PC-3 (cell line): ENCODE measurements at regions not wholly inside any gene's neighbourhood (a gene's known extent, or its start where the extent isn't known, plus 50 kb on each side); places are given as distances from the start of the nearest gene placed in this dataset.

Experiments used
- ATAC-seq: fragments of 200-7000 bp; cut with Tn5 transposase; 2 replicates; pipeline ENCODE4 v1.9.1; 2020; ENCODE audit warnings: mild to moderate bottlenecking, moderate library complexity
- BruUV-seq: library from RNA; stranded (reverse); fragments of 400-500 nt; replicated peaks from 2 replicates; lab custom pipeline; 2021; lab: Mats Ljungman, UMichigan
- CTCF ChIA-PET: fragments of 300-600 bp; sonication (Branson Sonifier 250); formaldehyde crosslinking; loops from one replicate; lab custom pipeline; 2022; ENCODE audit warnings: antibody characterized with exemption; lab: Charles Lee
- POLR2A ChIA-PET: fragments of 300-600 bp; sonication (Branson Sonifier 250); formaldehyde crosslinking; loops from one replicate; lab custom pipeline; 2022; ENCODE audit warnings: antibody characterized with exemption; ENCODE audit not compliant: unreplicated experiment; lab: Charles Lee
- DNase-seq: peaks from one replicate; pipeline ENCODE4 v3.0.0-alpha.2; 2015
- H2AFZ ChIP-seq: fragments of 300-600 bp; sonication (generic); 2 replicates; pipeline ENCODE4 v1.6.0; 2016; ENCODE audit warnings: antibody characterized with exemption, low read length
- H3F3A ChIP-seq: fragments of 300-600 bp; sonication (generic); one replicate; pipeline ENCODE4 v1.6.0; 2017; ENCODE audit warnings: antibody characterized with exemption, low read length, control low read depth, mild to moderate bottlenecking; ENCODE audit not compliant: unreplicated experiment
- H3K27ac ChIP-seq: fragments of 300-600 bp; sonication (generic); 2 replicates; pipeline ENCODE4 v1.5.1; 2016; ENCODE audit warnings: mild to moderate bottlenecking, low read length
- H3K27me3 ChIP-seq: fragments of 300-600 bp; sonication (generic); 2 replicates; pipeline ENCODE4 v1.6.1; 2016; ENCODE audit warnings: low read length, mixed read lengths
- H3K36me3 ChIP-seq: fragments of 300-600 bp; sonication (generic); 2 replicates; pipeline ENCODE4 v1.6.1; 2016; ENCODE audit warnings: low read depth, mixed run types, low read length, mixed read lengths
- H3K4me1 ChIP-seq: fragments of 300-600 bp; sonication (generic); 2 replicates; pipeline ENCODE4 v1.5.1; 2016; ENCODE audit warnings: low read length; ENCODE audit not compliant: insufficient read depth
- H3K4me2 ChIP-seq: fragments of 300-600 bp; sonication (generic); 2 replicates; pipeline ENCODE4 v1.6.0; 2016; ENCODE audit warnings: low read length
- H3K4me3 ChIP-seq: fragments of 300-600 bp; sonication (generic); 2 replicates; pipeline ENCODE4 v1.5.1; 2016; ENCODE audit warnings: mild to moderate bottlenecking, low read length, mixed read lengths
- H3K79me2 ChIP-seq: fragments of 300-600 bp; sonication (generic); 2 replicates; pipeline ENCODE4 v1.6.1; 2017; ENCODE audit warnings: low read length, mixed read lengths
- H3K9ac ChIP-seq: fragments of 300-600 bp; sonication (generic); 2 replicates; pipeline ENCODE4 v1.6.0; 2016; ENCODE audit warnings: mild to moderate bottlenecking, low read length
- H3K9me2 ChIP-seq: fragments of 300-600 bp; sonication (generic); replicated peaks from 2 replicates; pipeline ENCODE4 v1.6.1; 2016; ENCODE audit warnings: mixed run types, low read length, mixed read lengths
- H3K9me3 ChIP-seq: fragments of 300-600 bp; sonication (generic); 2 replicates; pipeline ENCODE4 v1.6.1; 2016; ENCODE audit warnings: low read length, mixed read lengths
- H4K20me1 ChIP-seq: fragments of 300-600 bp; sonication (generic); 2 replicates; pipeline ENCODE4 v1.6.1; 2016; ENCODE audit warnings: low read length, mixed read lengths
- CTCF ChIP-seq: fragments of 300-600 bp; sonication (generic); conservative IDR thresholded peaks from 2 replicates; pipeline ENCODE4 v1.5.1; 2017; ENCODE audit warnings: antibody characterized with exemption, low read depth, mild to moderate bottlenecking, low read length
- EZH2 ChIP-seq: fragments of 300-600 bp; sonication (generic); IDR thresholded peaks from one replicate; pipeline ENCODE4 v1.6.1; 2017; ENCODE audit warnings: antibody characterized with exemption, mild to moderate bottlenecking, low read length; ENCODE audit not compliant: unreplicated experiment
- EZH2phosphoT487 ChIP-seq: fragments of 300-600 bp; sonication (generic); IDR thresholded peaks from 2 replicates; pipeline ENCODE4 v1.6.1; 2018; ENCODE audit warnings: mild to moderate bottlenecking, antibody characterized with exemption, low read length, borderline replicate concordance
- intact Hi-C: fragments of 100-400 bp; cut with micrococcal nuclease; formaldehyde crosslinking; loops from 2 replicates; pipeline ENCODE4 v1.9.0; 2023

- DNase-seq (peak; percentile 93), ATAC-seq (peak; percentile 94)
- Histone ChIP-seq H3K4me1 (peaks cover 27% of the 10 kb centered on the region), H3K9me3 (no peaks in the 10 kb centered on the region), H3K27ac (peak overlapping the region; percentile 46), H3F3A (no peaks in the 10 kb centered on the region), H3K79me2 (no peaks in the 10 kb centered on the region), H3K9ac (peak overlapping the region; percentile 12; the same call in 1 of the 2 replicates), H3K4me2 (peak overlapping the region; percentile 45), H3K4me3 (no peak overlapping the region), H3K36me3 (no peaks in the 10 kb centered on the region), H2AFZ (0 out of 2 replicates have a peak overlapping the region, but pooled peaks have one; percentile 18), H3K9me2 (no peaks in the 10 kb centered on the region), H4K20me1 (no peaks in the 10 kb centered on the region), H3K27me3 (no peaks in the 10 kb centered on the region)
- ChIA-PET POLR2A (interaction anchor here (0.6 kb wide), 1 partner anchor 62 kb away, joined by 3 read pairs; no protein-coding TSS in a partner anchor), CTCF (no interaction called here)
- intact Hi-C loops: no loop called here
- TF ChIP-seq EZH2 (no peak), CTCF (no peak), EZH2phosphoT487 (no peak)
- BruUV-seq: no TSS peak
These were observed 57.9 kb upstream of the ENAH start for GRCh38 chr1:225710804-225711203.

GRCh38 chr1:225711236-225711937, 58.5 kb upstream of the ENAH start:
- H3F3A ChIP-seq: no peaks in the 10 kb centered on the region
- intact Hi-C loops: no loop called here
- ChIA-PET CTCF (interaction anchor here (0.6 kb wide), 1 partner anchor 66 kb away, joined by 5 read pairs; no protein-coding TSS in a partner anchor), POLR2A (interaction anchor here (0.6 kb wide), 1 partner anchor 61 kb away, joined by 3 read pairs; no protein-coding TSS in a partner anchor)
- H4K20me1 ChIP-seq: no peaks in the 10 kb centered on the region
- H3K27me3 ChIP-seq: no peaks in the 10 kb centered on the region
- DNase-seq (no peak), ATAC-seq (no peak; the same call in 1 of the 2 replicates)
- peak overlapping the region; percentile 45 for H3K4me2 ChIP-seq
- H3K4me3 ChIP-seq: no peak overlapping the region
- BruUV-seq: no TSS peak
- H3K4me1 ChIP-seq: peaks cover 27% of the 10 kb centered on the region
- H3K36me3 ChIP-seq: no peaks in the 10 kb centered on the region
- no peaks in the 10 kb centered on the region for H3K79me2 ChIP-seq
- H3K9me2 ChIP-seq: no peaks in the 10 kb centered on the region
- peak overlapping the region; percentile 46 for H3K27ac ChIP-seq
- no peaks in the 10 kb centered on the region for H3K9me3 ChIP-seq
- peak overlapping the region; percentile 12; the same call in 1 of the 2 replicates for H3K9ac ChIP-seq
- TF ChIP-seq CTCF (no peak), EZH2phosphoT487 (no peak), EZH2 (no peak)
- 0 out of 2 replicates have a peak overlapping the region, but pooled peaks have one; percentile 18 for H2AFZ ChIP-seq

GRCh38 chr1:225712391-225712790, 59.5 kb upstream of the ENAH start:
- Histone ChIP-seq H3K36me3 (no peaks in the 10 kb centered on the region), H3K9me2 (no peaks in the 10 kb centered on the region), H3K79me2 (no peaks in the 10 kb centered on the region), H3K9me3 (no peaks in the 10 kb centered on the region), H3K27me3 (no peaks in the 10 kb centered on the region), H3F3A (no peaks in the 10 kb centered on the region), H3K4me1 (peaks cover 27% of the 10 kb centered on the region), H3K9ac (no peak overlapping the region), H4K20me1 (no peaks in the 10 kb centered on the region), H2AFZ (no peak overlapping the region), H3K4me2 (no peak overlapping the region), H3K4me3 (no peak overlapping the region), H3K27ac (no peak overlapping the region)
- CTCF ChIA-PET: no interaction called here
- DNase-seq: no peak
- POLR2A ChIA-PET: no interaction called here
- intact Hi-C loops: no loop called here
- no TSS peak for BruUV-seq
- ATAC-seq: no peak
- TF ChIP-seq EZH2phosphoT487 (no peak), EZH2 (no peak), CTCF (no peak)
